NCI-H748 treated with DMSO at 0.1 percent for 48 hours (cell line): ENCODE measurements at regions not wholly inside any gene's neighbourhood (a gene's known extent, or its start where the extent isn't known, plus 50 kb on each side); places are given as distances from the start of the nearest gene placed in this dataset.

Experiments
- DNase-seq: peaks from one replicate; lab custom pipeline; 2025; lab: John Stamatoyannopoulos, UW

GRCh38 chr11:80673566-80673965 lies 1232.7 kb upstream of the TENM4 start:
- no peak for DNase-seq

- no peak for DNase-seq
These were observed 1228.8 kb upstream of the TENM4 start for GRCh38 chr11:80669620-80670019.

GRCh38 chr11:80668039-80668438 lies 1227.2 kb upstream of the TENM4 start:
- DNase-seq = no peak

- no peak for DNase-seq
These were observed 1215.0 kb upstream of the TENM4 start for GRCh38 chr11:80655834-80656233.

- no peak for DNase-seq
These were observed 1210.1 kb upstream of the TENM4 start for GRCh38 chr11:80650966-80651365.

- DNase-seq = no peak
These were observed 1208.4 kb upstream of the TENM4 start for GRCh38 chr11:80649186-80649585.

GRCh38 chr11:80638296-80638695 lies 1197.5 kb upstream of the TENM4 start:
- no peak for DNase-seq

- DNase-seq = no peak
These were observed 1196.7 kb upstream of the TENM4 start for GRCh38 chr11:80637571-80637970.

- DNase-seq = peak; percentile 2
These were observed 1196.2 kb upstream of the TENM4 start for GRCh38 chr11:80636999-80637398.

- DNase-seq = no peak
These were observed 1194.3 kb upstream of the TENM4 start for GRCh38 chr11:80635178-80635577.

- DNase-seq = no peak
These were observed 1191.9 kb upstream of the TENM4 start for GRCh38 chr11:80632691-80633090.

GRCh38 chr11:80632156-80632555 lies 1191.3 kb upstream of the TENM4 start:
- DNase-seq = no peak

GRCh38 chr11:80629466-80629865 lies 1188.6 kb upstream of the TENM4 start:
- no peak for DNase-seq

GRCh38 chr11:80627364-80627763 lies 1186.5 kb upstream of the TENM4 start:
- DNase-seq = no peak

GRCh38 chr11:80626721-80627120 lies 1185.9 kb upstream of the TENM4 start:
- no peak for DNase-seq

- DNase-seq = no peak
These were observed 1184.7 kb upstream of the TENM4 start for GRCh38 chr11:80625563-80625962.

- DNase-seq = no peak
These were observed 1181.0 kb upstream of the TENM4 start for GRCh38 chr11:80621871-80622270.

- DNase-seq = no peak
These were observed 1180.0 kb upstream of the TENM4 start for GRCh38 chr11:80620867-80621266.

GRCh38 chr11:80617156-80617555 lies 1176.3 kb upstream of the TENM4 start:
- DNase-seq = no peak

- DNase-seq = no peak
These were observed 1175.4 kb upstream of the TENM4 start for GRCh38 chr11:80616070-80616800.

GRCh38 chr11:80613655-80614054 lies 1172.8 kb upstream of the TENM4 start:
- no peak for DNase-seq

GRCh38 chr11:80610516-80610915 lies 1169.7 kb upstream of the TENM4 start:
- no peak for DNase-seq

- no peak for DNase-seq
These were observed 1162.6 kb upstream of the TENM4 start for GRCh38 chr11:80603472-80603871.

GRCh38 chr11:80598905-80599304 lies 1158.1 kb upstream of the TENM4 start:
- DNase-seq = no peak
